ENCODE measurements at regions not wholly inside any gene's neighbourhood (a gene's known extent, or its start where the extent isn't known, plus 50 kb on each side); places are given as distances from the start of the nearest gene placed in this dataset.

DNA sequence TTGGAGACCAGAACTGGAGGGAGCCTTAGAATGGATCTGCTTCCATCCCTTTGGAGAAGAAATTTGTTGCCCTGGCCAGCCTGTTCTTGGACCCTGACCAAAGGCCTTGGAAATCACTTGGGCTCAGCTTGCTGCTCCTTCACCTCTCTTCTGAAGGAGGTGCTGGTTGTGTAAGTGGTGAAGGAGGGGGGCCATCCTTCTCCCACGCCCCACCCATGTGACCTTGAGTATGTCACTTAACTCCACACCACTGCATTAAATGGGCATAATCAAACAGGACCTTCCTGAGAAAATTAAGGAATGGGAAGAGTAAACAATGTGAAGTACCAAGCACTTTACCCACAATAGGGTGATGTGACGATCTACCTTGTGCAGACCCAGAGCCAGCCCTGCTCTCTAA, 68.3 kb upstream of the GJB5 start:
- TF ChIP-seq ZNF561 (tag by site-specific recombination; IDR thresholded peaks at IDR 0.05; ENCODE audit: borderline replicate concordance) (no peak), ZNF837 (tag by site-specific recombination; IDR thresholded peaks at IDR 0.05) (no peak), GLI4 (tag by site-specific recombination; IDR thresholded peaks at IDR 0.05) (no peak), ZNF426 (tag by site-specific recombination; IDR thresholded peaks at IDR 0.05) (no peak), KLF9 (tag by site-specific recombination; IDR thresholded peaks at IDR 0.05; ENCODE audit: low read depth) (no peak), ZNF423 (tag by site-specific recombination; IDR thresholded peaks at IDR 0.05) (no peak), ZBTB7A (tag by site-specific recombination; IDR thresholded peaks at IDR 0.05; ENCODE audit: low read depth) (no peak), ZNF670 (tag by site-specific recombination; IDR thresholded peaks at IDR 0.05; ENCODE audit: low read depth) (no peak), ZBTB20 (tag by site-specific recombination; IDR thresholded peaks at IDR 0.05) (no peak), ZNF114 (tag by site-specific recombination; IDR thresholded peaks at IDR 0.05) (no peak), ZNF280D (tag by site-specific recombination; IDR thresholded peaks at IDR 0.05) (no peak), ZNF121 (tag by site-specific recombination; IDR thresholded peaks at IDR 0.05) (no peak)
- TF ChIP-seq, protein P1, sequence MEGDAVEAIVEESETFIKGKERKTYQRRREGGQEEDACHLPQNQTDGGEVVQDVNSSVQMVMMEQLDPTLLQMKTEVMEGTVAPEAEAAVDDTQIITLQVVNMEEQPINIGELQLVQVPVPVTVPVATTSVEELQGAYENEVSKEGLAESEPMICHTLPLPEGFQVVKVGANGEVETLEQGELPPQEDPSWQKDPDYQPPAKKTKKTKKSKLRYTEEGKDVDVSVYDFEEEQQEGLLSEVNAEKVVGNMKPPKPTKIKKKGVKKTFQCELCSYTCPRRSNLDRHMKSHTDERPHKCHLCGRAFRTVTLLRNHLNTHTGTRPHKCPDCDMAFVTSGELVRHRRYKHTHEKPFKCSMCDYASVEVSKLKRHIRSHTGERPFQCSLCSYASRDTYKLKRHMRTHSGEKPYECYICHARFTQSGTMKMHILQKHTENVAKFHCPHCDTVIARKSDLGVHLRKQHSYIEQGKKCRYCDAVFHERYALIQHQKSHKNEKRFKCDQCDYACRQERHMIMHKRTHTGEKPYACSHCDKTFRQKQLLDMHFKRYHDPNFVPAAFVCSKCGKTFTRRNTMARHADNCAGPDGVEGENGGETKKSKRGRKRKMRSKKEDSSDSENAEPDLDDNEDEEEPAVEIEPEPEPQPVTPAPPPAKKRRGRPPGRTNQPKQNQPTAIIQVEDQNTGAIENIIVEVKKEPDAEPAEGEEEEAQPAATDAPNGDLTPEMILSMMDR (tag by site-specific recombination; IDR thresholded peaks at IDR 0.05) = no peak
